ENCODE measurements at regions not wholly inside any gene's neighbourhood (a gene's known extent, or its start where the extent isn't known, plus 50 kb on each side); places are given as distances from the start of the nearest gene placed in this dataset.
"Not testable (repeated sequence)": the region's sequence is repeated elsewhere in the genome, so short reads cannot be mapped to it uniquely, and the experiment has no call there.

DNA sequence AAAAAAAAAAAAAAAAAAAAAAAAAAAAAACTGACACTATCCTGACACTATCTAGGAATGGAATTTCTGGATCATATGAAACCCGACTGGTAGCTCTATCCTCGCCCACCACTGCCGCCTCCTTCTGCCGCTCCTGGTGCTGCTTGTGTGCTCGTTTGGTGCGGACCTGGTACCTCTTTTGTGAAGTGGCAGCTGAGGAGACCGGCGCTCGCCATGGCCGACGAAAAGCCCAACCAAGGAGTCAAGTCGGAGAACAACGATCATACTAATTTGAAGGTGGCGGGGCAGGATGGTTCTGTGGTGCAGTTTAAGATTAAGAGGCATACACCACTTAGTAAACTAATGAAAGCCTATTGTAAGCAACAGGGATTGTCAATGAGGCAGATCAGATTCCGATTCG is 130.6 kb downstream of the SEPTIN14 start:
- H3K9me3 Mint-ChIP-seq = no peaks in the 10 kb centered on the region
- Histone ChIP-seq H3K4me3 (ENCODE audit: low read length in 2 of 2) (no peak overlapping the region), H3K27me3 (ENCODE audit: insufficient read depth, low read length) (no peaks in the 10 kb centered on the region), H3K4me1 (ENCODE audit: insufficient read depth, low read length) (no peaks in the 10 kb centered on the region), H3K27ac (ENCODE audit: low read depth, low read length) (no peak overlapping the region), H3K9me3 (ENCODE audit: control insufficient read depth in 1 of 2, low read length in 2 of 2) (no peaks in the 10 kb centered on the region), H3K36me3 (ENCODE audit: insufficient read depth, low read length) (no peaks in the 10 kb centered on the region)
- H3K4me1 Mint-ChIP-seq = no peaks in the 10 kb centered on the region
- CTCF ChIA-PET (ENCODE audit: partially characterized antibody) = no interaction called here
- H3K27me3 Mint-ChIP-seq = no peaks in the 10 kb centered on the region
- no peak overlapping the region for H3K4me3 Mint-ChIP-seq
- DNase-seq = no peak
- H3K36me3 Mint-ChIP-seq = no peaks in the 10 kb centered on the region
- H3K27ac Mint-ChIP-seq = no peak overlapping the region
- POLR2A ChIA-PET (ENCODE audit: partially characterized antibody) = no interaction called here
- intact Hi-C loops (cut with micrococcal nuclease) = no loop called here

DNA sequence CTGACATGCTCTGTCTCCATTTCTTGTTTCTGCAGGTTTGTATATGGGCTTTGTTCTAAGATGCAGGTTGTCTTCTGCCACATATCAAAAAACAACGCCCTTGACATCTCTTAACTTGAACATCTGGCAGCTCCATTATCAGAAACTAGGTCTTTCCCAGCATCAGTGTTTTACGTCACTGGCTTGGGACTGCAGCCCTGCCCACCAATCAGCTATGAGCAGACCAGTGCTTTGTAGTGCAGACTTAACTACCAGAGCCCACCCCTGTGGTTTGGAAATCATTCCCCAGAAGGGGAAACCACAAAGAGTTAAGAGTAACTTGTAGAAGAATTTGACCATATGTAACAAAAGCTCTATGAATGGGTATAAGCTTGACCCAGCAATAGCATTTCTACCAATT is 132.4 kb downstream of the SEPTIN14 start:
- Histone ChIP-seq H3K4me1 (ENCODE audit: insufficient read depth, low read length) (no peaks in the 10 kb centered on the region), H3K9me3 (ENCODE audit: control insufficient read depth in 1 of 2, low read length in 2 of 2) (no peaks in the 10 kb centered on the region), H3K36me3 (ENCODE audit: insufficient read depth, low read length) (no peaks in the 10 kb centered on the region), H3K27me3 (ENCODE audit: insufficient read depth, low read length) (no peaks in the 10 kb centered on the region), H3K27ac (ENCODE audit: low read depth, low read length) (no peak overlapping the region), H3K4me3 (ENCODE audit: low read length in 2 of 2) (no peak overlapping the region)
- Mint-ChIP-seq H3K9me3 (no peaks in the 10 kb centered on the region), H3K4me1 (no peaks in the 10 kb centered on the region), H3K27ac (no peak overlapping the region), H3K36me3 (no peaks in the 10 kb centered on the region), H3K4me3 (no peak overlapping the region), H3K27me3 (peaks cover 0 to 2% of the 10 kb centered on the region in 2 donors)
- POLR2A ChIA-PET (ENCODE audit: partially characterized antibody) = no interaction called here
- intact Hi-C loops (cut with micrococcal nuclease) = no loop called here
- CTCF ChIA-PET (ENCODE audit: partially characterized antibody) = no interaction called here
- DNase-seq = no peak

DNA sequence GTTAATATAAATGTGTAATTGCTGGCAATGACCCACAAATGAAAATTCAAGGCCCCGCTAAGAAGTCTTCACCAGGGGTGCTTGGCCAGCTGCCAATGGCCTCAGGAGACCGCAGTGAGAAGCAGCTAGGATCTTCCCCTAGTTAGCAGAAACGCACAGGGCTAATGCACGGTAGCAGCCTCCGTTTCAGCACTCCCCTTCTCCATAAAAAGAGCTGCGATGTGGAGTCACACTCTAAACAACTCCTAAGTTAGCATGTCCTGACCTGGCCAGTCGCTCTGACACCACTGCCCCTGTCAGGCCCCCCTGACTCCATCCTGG is 139.0 kb downstream of the SEPTIN14 start:
- H3K4me3 ChIP-seq (ENCODE audit: low read length in 2 of 2) = no peak overlapping the region
- H3K27ac Mint-ChIP-seq = no peak overlapping the region
- CTCF ChIA-PET (ENCODE audit: partially characterized antibody) = interaction anchor here (1.8 kb wide), 1 partner anchor 82 kb away, joined by 9 read pairs; no protein-coding TSS in a partner anchor
- H3K9me3 ChIP-seq (ENCODE audit: control insufficient read depth in 1 of 2, low read length in 2 of 2) = no peaks in the 10 kb centered on the region
- POLR2A ChIA-PET (ENCODE audit: partially characterized antibody) = no interaction called here
- no peak for DNase-seq
- H3K36me3 ChIP-seq (ENCODE audit: insufficient read depth, low read length) = no peaks in the 10 kb centered on the region
- H3K4me1 Mint-ChIP-seq = no peaks in the 10 kb centered on the region
- intact Hi-C loops (cut with micrococcal nuclease) = loop anchor here (1.0 kb wide), 1 partner anchor 82 kb away; no protein-coding TSS in a partner anchor
- H3K36me3 Mint-ChIP-seq = no peaks in the 10 kb centered on the region
- H3K27me3 Mint-ChIP-seq = peaks cover 0 to 2% of the 10 kb centered on the region in 2 donors
- H3K27ac ChIP-seq (ENCODE audit: low read depth, low read length) = no peak overlapping the region
- no peaks in the 10 kb centered on the region for H3K27me3 ChIP-seq (ENCODE audit: insufficient read depth, low read length)
- H3K4me3 Mint-ChIP-seq = no peak overlapping the region
- H3K9me3 Mint-ChIP-seq = no peaks in the 10 kb centered on the region
- no peaks in the 10 kb centered on the region for H3K4me1 ChIP-seq (ENCODE audit: insufficient read depth, low read length)

DNA sequence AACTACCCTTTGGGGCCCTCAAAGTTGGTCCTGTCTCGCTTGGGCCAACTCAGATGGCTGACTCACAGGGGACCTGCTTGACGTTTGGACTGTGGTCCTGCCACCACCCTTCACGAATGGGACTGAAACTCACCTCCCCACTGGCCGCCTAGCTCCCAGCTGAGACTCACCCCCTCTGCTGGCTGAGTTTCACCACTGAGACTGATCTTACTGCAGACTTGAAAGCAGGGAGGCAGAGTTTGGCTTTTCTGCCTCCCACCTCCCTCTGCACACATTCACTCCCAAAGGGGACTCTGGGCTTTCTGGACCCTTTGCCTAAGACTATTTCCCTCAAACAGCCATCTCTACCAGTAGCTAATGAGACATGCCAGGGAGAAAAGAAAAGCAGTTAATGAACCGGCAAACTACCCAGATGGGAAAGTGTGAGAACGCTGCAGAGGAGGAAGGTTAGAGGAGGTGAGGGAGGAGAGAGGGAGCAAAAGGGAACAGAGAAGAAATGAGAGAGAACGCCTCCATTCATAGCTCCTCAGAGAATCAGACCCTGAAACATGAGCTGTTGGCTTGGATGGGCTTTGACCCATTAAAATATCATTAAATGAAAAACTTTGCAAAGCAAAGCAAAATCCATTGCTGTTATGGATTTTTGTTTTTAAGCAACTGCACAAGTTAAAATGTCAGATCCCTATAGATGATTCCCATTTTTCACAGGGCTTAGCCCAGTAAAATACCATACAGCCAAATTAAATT is 139.5 kb downstream of the SEPTIN14 start:
- H3K27ac ChIP-seq (ENCODE audit: low read depth, low read length) = not testable (repeated sequence)

DNA sequence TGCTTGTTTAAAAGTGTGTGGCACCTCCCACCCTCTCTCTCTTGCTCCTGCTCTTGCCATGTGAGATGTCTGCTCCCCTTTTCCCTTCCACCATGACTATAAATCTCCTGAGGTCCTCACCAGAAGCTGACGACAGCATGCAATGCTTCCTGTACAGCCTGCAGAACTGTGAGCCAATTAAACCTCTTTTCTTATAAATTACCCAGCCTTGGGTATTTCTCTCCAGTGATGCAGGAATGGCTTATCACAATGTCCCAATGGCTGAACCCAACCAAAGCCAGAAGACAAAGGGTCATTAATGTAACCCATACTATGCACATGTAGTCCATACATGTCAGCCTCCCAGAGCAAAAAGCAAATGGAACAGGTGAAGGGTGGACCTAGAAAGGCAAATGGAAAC is 141.5 kb downstream of the SEPTIN14 start:
- intact Hi-C loops (cut with micrococcal nuclease); H3K27me3 Mint-ChIP-seq; H3K4me1 ChIP-seq (ENCODE audit: insufficient read depth, low read length); H3K27ac Mint-ChIP-seq; H3K36me3 Mint-ChIP-seq; POLR2A ChIA-PET (ENCODE audit: partially characterized antibody); DNase-seq; H3K4me3 Mint-ChIP-seq; H3K27ac ChIP-seq (ENCODE audit: low read depth, low read length); H3K4me3 ChIP-seq (ENCODE audit: low read length in 2 of 2); H3K27me3 ChIP-seq (ENCODE audit: insufficient read depth, low read length); H3K9me3 ChIP-seq (ENCODE audit: control insufficient read depth in 1 of 2, low read length in 2 of 2); H3K36me3 ChIP-seq (ENCODE audit: insufficient read depth, low read length); H3K4me1 Mint-ChIP-seq; H3K9me3 Mint-ChIP-seq: not testable (repeated sequence)
- CTCF ChIA-PET (ENCODE audit: partially characterized antibody) = interaction anchor here (0.8 kb wide), 1 partner anchor 79 kb away, joined by 5 read pairs; no protein-coding TSS in a partner anchor

More for the DNA sequence above, 139.5 kb downstream of the SEPTIN14 start:
- DNase-seq; H3K4me1 ChIP-seq (ENCODE audit: insufficient read depth, low read length); H3K27me3 Mint-ChIP-seq; H3K9me3 Mint-ChIP-seq; H3K4me3 ChIP-seq (ENCODE audit: low read length in 2 of 2); H3K27me3 ChIP-seq (ENCODE audit: insufficient read depth, low read length); H3K4me3 Mint-ChIP-seq; H3K36me3 Mint-ChIP-seq; H3K4me1 Mint-ChIP-seq; H3K9me3 ChIP-seq (ENCODE audit: control insufficient read depth in 1 of 2, low read length in 2 of 2); POLR2A ChIA-PET (ENCODE audit: partially characterized antibody); H3K36me3 ChIP-seq (ENCODE audit: insufficient read depth, low read length): not testable (repeated sequence)
- H3K27ac Mint-ChIP-seq = peak overlapping the region in 1 of 7 donors; percentile 19
- CTCF ChIA-PET (ENCODE audit: partially characterized antibody) = interaction anchor here (1.1 to 1.8 kb wide), 2 partner anchors 82 kb away, joined by 6 to 9 read pairs; no protein-coding TSS in a partner anchor
- intact Hi-C loops (cut with micrococcal nuclease) = loop anchor here (1.0 kb wide), 1 partner anchor 82 kb away; no protein-coding TSS in a partner anchor

DNA sequence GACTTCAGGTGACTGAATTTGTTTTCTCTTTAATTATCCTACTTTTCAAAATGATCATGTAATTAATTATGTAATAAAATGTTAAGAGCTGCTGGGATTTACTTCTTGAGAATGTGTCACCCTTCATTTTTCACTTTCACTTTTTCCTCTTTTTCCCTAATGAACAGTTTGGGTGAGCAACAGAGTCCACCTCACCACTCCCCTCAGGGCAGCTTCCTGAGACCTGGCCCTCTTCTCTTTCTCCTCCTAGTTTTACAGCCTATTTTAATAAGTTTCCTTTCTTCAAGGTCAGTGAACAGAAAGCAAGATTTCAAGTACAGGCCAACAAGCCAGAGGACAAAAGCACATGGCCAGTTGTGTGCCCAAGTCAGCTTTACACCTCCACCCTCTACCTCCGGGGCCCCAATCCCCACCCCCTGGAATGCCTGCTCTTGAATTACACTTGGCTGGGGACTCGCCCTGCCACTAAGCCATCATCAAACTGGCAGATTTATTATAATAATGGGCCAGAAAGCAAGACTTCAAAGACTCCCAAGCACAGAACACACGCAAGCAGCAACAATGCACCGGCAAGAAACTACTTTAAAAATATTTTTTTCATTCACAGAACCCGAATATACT is 143.1 kb upstream of the VOPP1 start:
- intact Hi-C loops (cut with micrococcal nuclease); H3K36me3 ChIP-seq (ENCODE audit: insufficient read depth, low read length); H3K27me3 Mint-ChIP-seq; H3K36me3 Mint-ChIP-seq; H3K4me1 ChIP-seq (ENCODE audit: insufficient read depth, low read length); H3K4me1 Mint-ChIP-seq; H3K9me3 ChIP-seq (ENCODE audit: control insufficient read depth in 1 of 2, low read length in 2 of 2); CTCF ChIA-PET (ENCODE audit: partially characterized antibody); H3K27ac Mint-ChIP-seq; H3K4me3 ChIP-seq (ENCODE audit: low read length in 2 of 2); H3K9me3 Mint-ChIP-seq; H3K4me3 Mint-ChIP-seq; DNase-seq; H3K27me3 ChIP-seq (ENCODE audit: insufficient read depth, low read length); H3K27ac ChIP-seq (ENCODE audit: low read depth, low read length); POLR2A ChIA-PET (ENCODE audit: partially characterized antibody): not testable (repeated sequence)

DNA sequence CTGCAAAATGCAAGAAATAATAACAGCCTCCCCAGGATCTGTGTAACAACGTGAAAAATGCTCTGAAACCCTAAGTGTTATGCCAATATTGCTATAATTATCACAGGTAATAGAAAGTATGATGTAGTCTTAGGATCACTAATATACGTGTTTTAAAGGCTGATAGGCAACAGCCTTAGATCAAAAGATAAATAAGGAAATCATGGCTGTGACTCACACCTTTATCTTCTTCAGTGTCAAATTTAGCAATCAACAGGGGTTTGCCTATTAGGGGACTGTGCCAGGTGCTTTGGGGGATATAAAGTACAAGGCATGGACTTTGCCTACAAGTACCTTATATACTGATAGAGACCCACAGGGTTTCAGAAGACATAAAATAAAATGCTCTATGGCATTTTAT is 142.1 kb upstream of the VOPP1 start:
- H3K4me3 ChIP-seq (ENCODE audit: low read length in 2 of 2); H3K9me3 Mint-ChIP-seq; H3K27ac Mint-ChIP-seq; CTCF ChIA-PET (ENCODE audit: partially characterized antibody); intact Hi-C loops (cut with micrococcal nuclease); H3K27ac ChIP-seq (ENCODE audit: low read depth, low read length); POLR2A ChIA-PET (ENCODE audit: partially characterized antibody); DNase-seq; H3K4me1 ChIP-seq (ENCODE audit: insufficient read depth, low read length); H3K36me3 Mint-ChIP-seq; H3K4me3 Mint-ChIP-seq; H3K27me3 Mint-ChIP-seq; H3K9me3 ChIP-seq (ENCODE audit: control insufficient read depth in 1 of 2, low read length in 2 of 2); H3K27me3 ChIP-seq (ENCODE audit: insufficient read depth, low read length); H3K4me1 Mint-ChIP-seq; H3K36me3 ChIP-seq (ENCODE audit: insufficient read depth, low read length): not testable (repeated sequence)
